PC-9 (cell line): ENCODE measurements at regions not wholly inside any gene's neighbourhood (a gene's known extent, or its start where the extent isn't known, plus 50 kb on each side); places are given as distances from the start of the nearest gene placed in this dataset.

ENCODE experiments used
- BruUV-seq: library from RNA; stranded (reverse); fragments of 400-500 nt; replicated peaks from 2 replicates; lab custom pipeline; 2021; lab: Mats Ljungman, UMichigan
- CTCF ChIA-PET: fragments of 300-600 bp; sonication (Branson Sonifier 250); formaldehyde crosslinking; loops from one replicate; lab custom pipeline; 2022; ENCODE audit warnings: antibody characterized with exemption; lab: Charles Lee
- POLR2A ChIA-PET: fragments of 300-600 bp; sonication (Branson Sonifier 250); formaldehyde crosslinking; loops from one replicate; lab custom pipeline; 2022; ENCODE audit warnings: antibody characterized with exemption; ENCODE audit not compliant: unreplicated experiment; lab: Charles Lee
- DNase-seq, 2 experiments: peaks; one replicate each; pipeline versions ENCODE4 v3.0.0 to v3.0.0-alpha.2; 2015 to 2022; ENCODE audit warnings: mixed read lengths in 1 of 2
- H2AFZ ChIP-seq: fragments of 200-600 bp; sonication (generic); 2 replicates; pipeline ENCODE4 v1.8.1; 2017; ENCODE audit warnings: antibody characterized with exemption
- H3F3A ChIP-seq: fragments of 200-600 bp; sonication (generic); 2 replicates; pipeline ENCODE4 v1.8.1; 2017; ENCODE audit warnings: antibody characterized with exemption, mild to moderate bottlenecking, low read depth; ENCODE audit not compliant: insufficient read depth
- H3K27ac ChIP-seq: fragments of 200-600 bp; sonication (generic); 2 replicates; pipeline ENCODE4 v1.6.1; 2016; ENCODE audit warnings: mixed run types
- H3K27me3 ChIP-seq: fragments of 200-600 bp; sonication (generic); 2 replicates; pipeline ENCODE4 v1.6.1; 2016; ENCODE audit warnings: low read depth, mixed run types; ENCODE audit not compliant: insufficient read depth
- H3K36me3 ChIP-seq: fragments of 200-600 bp; sonication (generic); 2 replicates; pipeline ENCODE4 v1.6.1; 2016; ENCODE audit warnings: low read depth, mixed run types
- H3K4me1 ChIP-seq: fragments of 200-600 bp; sonication (generic); replicated peaks from 2 replicates; pipeline ENCODE4 v1.6.1; 2016; ENCODE audit warnings: mixed run types; ENCODE audit not compliant: insufficient read depth
- H3K4me2 ChIP-seq: fragments of 200-600 bp; sonication (generic); 2 replicates; pipeline ENCODE4 v1.6.1; 2017; ENCODE audit warnings: mixed run types
- H3K4me3 ChIP-seq: fragments of 200-600 bp; sonication (generic); 2 replicates; pipeline ENCODE4 v1.6.1; 2016; ENCODE audit warnings: mixed run types
- H3K79me2 ChIP-seq: fragments of 200-600 bp; sonication (generic); 2 replicates; pipeline ENCODE4 v1.6.1; 2017; ENCODE audit warnings: low read depth, mixed run types
- H3K9me2 ChIP-seq: fragments of 200-600 bp; sonication (generic); 2 replicates; pipeline ENCODE4 v1.8.1; 2017; ENCODE audit warnings: mild to moderate bottlenecking; ENCODE audit not compliant: insufficient read depth
- H3K9me3 ChIP-seq: fragments of 200-600 bp; sonication (generic); 2 replicates; pipeline ENCODE4 v1.8.1; 2016; ENCODE audit warnings: low read depth; ENCODE audit not compliant: insufficient read depth
- H4K20me1 ChIP-seq: fragments of 200-600 bp; sonication (generic); 2 replicates; pipeline ENCODE4 v1.8.1; 2017; ENCODE audit not compliant: insufficient read depth
- CTCF ChIP-seq: fragments of 200-600 bp; sonication (generic); conservative IDR thresholded peaks from 2 replicates; pipeline ENCODE4 v1.6.1; 2017; ENCODE audit warnings: mixed run types, antibody characterized with exemption, mild to moderate bottlenecking, moderate library complexity
- EZH2 ChIP-seq: fragments of 200-600 bp; sonication (generic); IDR thresholded peaks from 2 replicates; pipeline ENCODE4 v1.8.0; 2017; ENCODE audit warnings: antibody characterized with exemption, low read depth
- intact Hi-C: fragments of 100-400 bp; cut with micrococcal nuclease; formaldehyde crosslinking; loops from one replicate; pipeline ENCODE4 v1.10.0; 2022; ENCODE audit not compliant: unreplicated experiment

- peaks cover 6% of the 10 kb centered on the region; the same call in 1 of the 2 replicates for H3K4me1 ChIP-seq
- H3K36me3 ChIP-seq, result no peaks in the 10 kb centered on the region
- H3K27me3 ChIP-seq, result no peaks in the 10 kb centered on the region
- ChIA-PET POLR2A (no interaction called here), CTCF (no interaction called here)
- H3K9me2 ChIP-seq, result no peaks in the 10 kb centered on the region
- no peaks in the 10 kb centered on the region for H3F3A ChIP-seq
- no peak for DNase-seq
- H4K20me1 ChIP-seq, result no peaks in the 10 kb centered on the region
- TF ChIP-seq EZH2 (no peak), CTCF (no peak)
- H3K27ac ChIP-seq, result no peak overlapping the region
- BruUV-seq, result no TSS peak
- H2AFZ ChIP-seq, result no peak overlapping the region
- no peaks in the 10 kb centered on the region for H3K79me2 ChIP-seq
- no peak overlapping the region for H3K4me3 ChIP-seq
- H3K9me3 ChIP-seq, result no peaks in the 10 kb centered on the region
- no peak overlapping the region for H3K4me2 ChIP-seq
- intact Hi-C loops, result loop anchor here (1.0 to 10.0 kb wide), 7 partner anchors 166 to 1173 kb away; partner anchors contain the start of gene GFM1
Measured at GRCh38 chr3:157618886-157619285, 115.7 kb upstream of the VEPH1 start.

GRCh38 chr3:157618075-157618760 lies 115.0 kb upstream of the VEPH1 start:
- no peaks in the 10 kb centered on the region for H3K27me3 ChIP-seq
- intact Hi-C loops, result loop anchor here (1.0 to 10.0 kb wide), 7 partner anchors 167 to 1174 kb away; partner anchors contain the start of gene GFM1
- no TSS peak for BruUV-seq
- no peaks in the 10 kb centered on the region for H4K20me1 ChIP-seq
- H3K9me3 ChIP-seq, result no peaks in the 10 kb centered on the region
- ChIA-PET CTCF (interaction anchor here (0.6 kb wide), 2 partner anchors 753 to 1027 kb away, joined by 3 to 4 read pairs; no protein-coding TSS in a partner anchor), POLR2A (interaction anchor here (0.7 kb wide), 1 partner anchor 463 kb away, joined by 5 read pairs; no protein-coding TSS in a partner anchor)
- H3K36me3 ChIP-seq, result no peaks in the 10 kb centered on the region
- no peaks in the 10 kb centered on the region for H3K9me2 ChIP-seq
- no peak overlapping the region for H3K4me3 ChIP-seq
- no peak overlapping the region; the same call in 1 of the 2 replicates for H2AFZ ChIP-seq
- peaks cover 6% of the 10 kb centered on the region; the same call in 1 of the 2 replicates for H3K4me1 ChIP-seq
- DNase-seq, result peak in 1 of 2 experiments; percentile 84
- TF ChIP-seq CTCF (peak; percentile 78), EZH2 (no peak)
- no peaks in the 10 kb centered on the region for H3K79me2 ChIP-seq
- 0 out of 2 replicates have a peak overlapping the region, but pooled peaks have one; percentile 23 for H3K4me2 ChIP-seq
- H3K27ac ChIP-seq, result no peak overlapping the region
- no peaks in the 10 kb centered on the region for H3F3A ChIP-seq

- H3K79me2 ChIP-seq, result no peaks in the 10 kb centered on the region
- no peak for DNase-seq
- no peak overlapping the region for H3K27ac ChIP-seq
- intact Hi-C loops, result loop anchor here (5.0 to 10.0 kb wide), 3 partner anchors 482 to 1177 kb away; partner anchors contain the start of gene GFM1
- no peaks in the 10 kb centered on the region for H4K20me1 ChIP-seq
- H3K36me3 ChIP-seq, result no peaks in the 10 kb centered on the region
- no TSS peak for BruUV-seq
- no peaks in the 10 kb centered on the region for H3K9me2 ChIP-seq
- H2AFZ ChIP-seq, result no peak overlapping the region
- H3F3A ChIP-seq, result no peaks in the 10 kb centered on the region
- no peak overlapping the region for H3K4me3 ChIP-seq
- POLR2A ChIA-PET, result no interaction called here
- H3K4me1 ChIP-seq, result peaks cover 6% of the 10 kb centered on the region; the same call in 1 of the 2 replicates
- H3K9me3 ChIP-seq, result no peaks in the 10 kb centered on the region
- TF ChIP-seq CTCF, result no peak
- TF ChIP-seq EZH2, result no peak
- CTCF ChIA-PET, result no interaction called here
- H3K27me3 ChIP-seq, result no peaks in the 10 kb centered on the region
- no peak overlapping the region for H3K4me2 ChIP-seq
Measured at GRCh38 chr3:157614896-157615295, 111.7 kb upstream of the VEPH1 start.
